NB4 (cell line): ENCODE measurements at regions not wholly inside any gene's neighbourhood (a gene's known extent, or its start where the extent isn't known, plus 50 kb on each side); places are given as distances from the start of the nearest gene placed in this dataset.

Source experiments
- CTCF ChIP-seq: IDR thresholded peaks from one replicate; pipeline ENCODE4 v1.5.1; 2012; ENCODE audit warnings: low read depth, low read length
- MAX ChIP-seq: IDR thresholded peaks from 2 replicates; pipeline ENCODE4 v1.6.1; 2011; ENCODE audit warnings: low read depth, low read length
- MYC ChIP-seq: IDR thresholded peaks from 2 replicates; pipeline ENCODE4 v1.6.1; 2011; ENCODE audit warnings: low read depth, low read length
- POLR2A ChIP-seq: IDR thresholded peaks from 2 replicates; pipeline ENCODE4 v1.6.1; 2011; ENCODE audit warnings: mild to moderate bottlenecking; ENCODE audit not compliant: insufficient read length; ENCODE audit errors: extremely low read depth

- TF ChIP-seq MAX (no peak), MYC (no peak), CTCF (no peak), POLR2A (no peak)
These were observed 127.1 kb downstream of the TRIML1 start for GRCh38 chr4:188266386-188266785.
